ENCODE measurements at regions not wholly inside any gene's neighbourhood (a gene's known extent, or its start where the extent isn't known, plus 50 kb on each side); places are given as distances from the start of the nearest gene placed in this dataset.

GRCh38 chr14:84195514-84195913 lies 1334.4 kb upstream of the FLRT2 start:
- no peak for TF ChIP-seq POLR2AphosphoS5 (IDR thresholded peaks at IDR 0.05; ENCODE audit: low read depth, low read length)
- TF ChIP-seq, protein P1, sequence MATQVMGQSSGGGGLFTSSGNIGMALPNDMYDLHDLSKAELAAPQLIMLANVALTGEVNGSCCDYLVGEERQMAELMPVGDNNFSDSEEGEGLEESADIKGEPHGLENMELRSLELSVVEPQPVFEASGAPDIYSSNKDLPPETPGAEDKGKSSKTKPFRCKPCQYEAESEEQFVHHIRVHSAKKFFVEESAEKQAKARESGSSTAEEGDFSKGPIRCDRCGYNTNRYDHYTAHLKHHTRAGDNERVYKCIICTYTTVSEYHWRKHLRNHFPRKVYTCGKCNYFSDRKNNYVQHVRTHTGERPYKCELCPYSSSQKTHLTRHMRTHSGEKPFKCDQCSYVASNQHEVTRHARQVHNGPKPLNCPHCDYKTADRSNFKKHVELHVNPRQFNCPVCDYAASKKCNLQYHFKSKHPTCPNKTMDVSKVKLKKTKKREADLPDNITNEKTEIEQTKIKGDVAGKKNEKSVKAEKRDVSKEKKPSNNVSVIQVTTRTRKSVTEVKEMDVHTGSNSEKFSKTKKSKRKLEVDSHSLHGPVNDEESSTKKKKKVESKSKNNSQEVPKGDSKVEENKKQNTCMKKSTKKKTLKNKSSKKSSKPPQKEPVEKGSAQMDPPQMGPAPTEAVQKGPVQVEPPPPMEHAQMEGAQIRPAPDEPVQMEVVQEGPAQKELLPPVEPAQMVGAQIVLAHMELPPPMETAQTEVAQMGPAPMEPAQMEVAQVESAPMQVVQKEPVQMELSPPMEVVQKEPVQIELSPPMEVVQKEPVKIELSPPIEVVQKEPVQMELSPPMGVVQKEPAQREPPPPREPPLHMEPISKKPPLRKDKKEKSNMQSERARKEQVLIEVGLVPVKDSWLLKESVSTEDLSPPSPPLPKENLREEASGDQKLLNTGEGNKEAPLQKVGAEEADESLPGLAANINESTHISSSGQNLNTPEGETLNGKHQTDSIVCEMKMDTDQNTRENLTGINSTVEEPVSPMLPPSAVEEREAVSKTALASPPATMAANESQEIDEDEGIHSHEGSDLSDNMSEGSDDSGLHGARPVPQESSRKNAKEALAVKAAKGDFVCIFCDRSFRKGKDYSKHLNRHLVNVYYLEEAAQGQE (IDR thresholded peaks at IDR 0.05; ENCODE audit: insufficient read depth in 1 of 2, low read depth in 2 of 2, low read length in 1 of 2) = no peak
- TF ChIP-seq, protein P2, sequence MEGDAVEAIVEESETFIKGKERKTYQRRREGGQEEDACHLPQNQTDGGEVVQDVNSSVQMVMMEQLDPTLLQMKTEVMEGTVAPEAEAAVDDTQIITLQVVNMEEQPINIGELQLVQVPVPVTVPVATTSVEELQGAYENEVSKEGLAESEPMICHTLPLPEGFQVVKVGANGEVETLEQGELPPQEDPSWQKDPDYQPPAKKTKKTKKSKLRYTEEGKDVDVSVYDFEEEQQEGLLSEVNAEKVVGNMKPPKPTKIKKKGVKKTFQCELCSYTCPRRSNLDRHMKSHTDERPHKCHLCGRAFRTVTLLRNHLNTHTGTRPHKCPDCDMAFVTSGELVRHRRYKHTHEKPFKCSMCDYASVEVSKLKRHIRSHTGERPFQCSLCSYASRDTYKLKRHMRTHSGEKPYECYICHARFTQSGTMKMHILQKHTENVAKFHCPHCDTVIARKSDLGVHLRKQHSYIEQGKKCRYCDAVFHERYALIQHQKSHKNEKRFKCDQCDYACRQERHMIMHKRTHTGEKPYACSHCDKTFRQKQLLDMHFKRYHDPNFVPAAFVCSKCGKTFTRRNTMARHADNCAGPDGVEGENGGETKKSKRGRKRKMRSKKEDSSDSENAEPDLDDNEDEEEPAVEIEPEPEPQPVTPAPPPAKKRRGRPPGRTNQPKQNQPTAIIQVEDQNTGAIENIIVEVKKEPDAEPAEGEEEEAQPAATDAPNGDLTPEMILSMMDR (IDR thresholded peaks at IDR 0.05) = no peak
